ENCODE measurements at regions not wholly inside any gene's neighbourhood (a gene's known extent, or its start where the extent isn't known, plus 50 kb on each side); places are given as distances from the start of the nearest gene placed in this dataset.

- no peaks in the 10 kb centered on the region for H3K9me3 Mint-ChIP-seq (ENCODE audit: unreplicated experiment)
- no peak for TF ChIP-seq CTCF (IDR thresholded peaks at IDR 0.05; ENCODE audit: unreplicated experiment)
- H3K27me3 Mint-ChIP-seq (ENCODE audit: unreplicated experiment) = peaks cover 2% of the 10 kb centered on the region
- H3K27ac Mint-ChIP-seq (ENCODE audit: unreplicated experiment) = no peak overlapping the region
- H3K4me1 Mint-ChIP-seq (ENCODE audit: unreplicated experiment) = no peaks in the 10 kb centered on the region
- H3K4me3 Mint-ChIP-seq (ENCODE audit: unreplicated experiment) = no peak overlapping the region
- no peaks in the 10 kb centered on the region for H3K36me3 Mint-ChIP-seq (ENCODE audit: low read depth, unreplicated experiment)
- no peak for DNase-seq (ENCODE audit: low spot score)
These were observed 804.6 kb upstream of the RAG2 start for GRCh38 chr11:37402663-37403062.

GRCh38 chr11:37394236-37394870, 796.3 kb upstream of the RAG2 start:
- Mint-ChIP-seq H3K36me3 (ENCODE audit: low read depth, unreplicated experiment) (no peaks in the 10 kb centered on the region), H3K4me3 (ENCODE audit: unreplicated experiment) (no peak overlapping the region), H3K9me3 (ENCODE audit: unreplicated experiment) (no peaks in the 10 kb centered on the region), H3K4me1 (ENCODE audit: unreplicated experiment) (no peaks in the 10 kb centered on the region), H3K27me3 (ENCODE audit: unreplicated experiment) (no peaks in the 10 kb centered on the region), H3K27ac (ENCODE audit: unreplicated experiment) (no peak overlapping the region)
- no peak for DNase-seq (ENCODE audit: low spot score)
- no peak for TF ChIP-seq CTCF (IDR thresholded peaks at IDR 0.05; ENCODE audit: unreplicated experiment)

- no peaks in the 10 kb centered on the region for H3K27me3 Mint-ChIP-seq (ENCODE audit: unreplicated experiment)
- no peaks in the 10 kb centered on the region for H3K36me3 Mint-ChIP-seq (ENCODE audit: low read depth, unreplicated experiment)
- H3K9me3 Mint-ChIP-seq (ENCODE audit: unreplicated experiment) = no peaks in the 10 kb centered on the region
- no peak overlapping the region for H3K27ac Mint-ChIP-seq (ENCODE audit: unreplicated experiment)
- no peaks in the 10 kb centered on the region for H3K4me1 Mint-ChIP-seq (ENCODE audit: unreplicated experiment)
- DNase-seq (ENCODE audit: low spot score) = no peak
- no peak overlapping the region for H3K4me3 Mint-ChIP-seq (ENCODE audit: unreplicated experiment)
- TF ChIP-seq CTCF (IDR thresholded peaks at IDR 0.05; ENCODE audit: unreplicated experiment) = no peak
These were observed 793.6 kb upstream of the RAG2 start for GRCh38 chr11:37391615-37392014.

GRCh38 chr11:37390576-37391083, 792.6 kb upstream of the RAG2 start:
- no peak for TF ChIP-seq CTCF (IDR thresholded peaks at IDR 0.05; ENCODE audit: unreplicated experiment)
- Mint-ChIP-seq H3K27ac (ENCODE audit: unreplicated experiment) (no peak overlapping the region), H3K4me1 (ENCODE audit: unreplicated experiment) (no peaks in the 10 kb centered on the region), H3K36me3 (ENCODE audit: low read depth, unreplicated experiment) (no peaks in the 10 kb centered on the region), H3K4me3 (ENCODE audit: unreplicated experiment) (no peak overlapping the region), H3K27me3 (ENCODE audit: unreplicated experiment) (no peaks in the 10 kb centered on the region), H3K9me3 (ENCODE audit: unreplicated experiment) (no peaks in the 10 kb centered on the region)
- DNase-seq (ENCODE audit: low spot score) = no peak

- DNase-seq (ENCODE audit: low spot score) = no peak
- Mint-ChIP-seq H3K36me3 (ENCODE audit: low read depth, unreplicated experiment) (no peaks in the 10 kb centered on the region), H3K4me1 (ENCODE audit: unreplicated experiment) (no peaks in the 10 kb centered on the region)
These were observed 780.9 kb upstream of the RAG2 start for GRCh38 chr11:37378958-37379357.

More at GRCh38 chr11:37378958-37379357, 780.9 kb upstream of the RAG2 start:
- Mint-ChIP-seq H3K4me3 (ENCODE audit: unreplicated experiment) (no peak overlapping the region), H3K27ac (ENCODE audit: unreplicated experiment) (no peak overlapping the region), H3K27me3 (ENCODE audit: unreplicated experiment) (peaks cover 1% of the 10 kb centered on the region), H3K9me3 (ENCODE audit: unreplicated experiment) (no peaks in the 10 kb centered on the region)
- no peak for TF ChIP-seq CTCF (IDR thresholded peaks at IDR 0.05; ENCODE audit: unreplicated experiment)
